Ishikawa (cell line): ENCODE measurements at regions not wholly inside any gene's neighbourhood (a gene's known extent, or its start where the extent isn't known, plus 50 kb on each side); places are given as distances from the start of the nearest gene placed in this dataset.

Experiments
- CEBPB ChIP-seq: IDR thresholded peaks from 2 replicates; pipeline ENCODE4 v1.6.1; 2012
- CREB1 ChIP-seq: IDR thresholded peaks from 2 replicates; pipeline ENCODE4 v1.6.1; 2012; ENCODE audit warnings: low read depth
- EGR1 ChIP-seq: IDR thresholded peaks from 2 replicates; pipeline ENCODE4 v1.6.1; 2012
- EP300 ChIP-seq: IDR thresholded peaks from 2 replicates; pipeline ENCODE4 v1.6.1; 2012; ENCODE audit warnings: borderline replicate concordance
- MAX ChIP-seq: IDR thresholded peaks from 2 replicates; pipeline ENCODE4 v1.6.1; 2012
- NFIC ChIP-seq: IDR thresholded peaks from 2 replicates; pipeline ENCODE4 v1.6.1; 2012
- RAD21 ChIP-seq: IDR thresholded peaks from 2 replicates; pipeline ENCODE4 v1.6.1; 2012; ENCODE audit warnings: low read depth
- REST ChIP-seq: IDR thresholded peaks from 2 replicates; pipeline ENCODE4 v1.6.1; 2012; ENCODE audit warnings: low read depth, mild to moderate bottlenecking
- TAF1 ChIP-seq: IDR thresholded peaks from 2 replicates; pipeline ENCODE4 v1.6.1; 2012; ENCODE audit warnings: low read depth, mild to moderate bottlenecking
- TCF12 ChIP-seq: IDR thresholded peaks from 2 replicates; pipeline ENCODE4 v1.6.1; 2012; ENCODE audit warnings: low read depth
- TEAD4 ChIP-seq: IDR thresholded peaks from 2 replicates; pipeline ENCODE4 v1.6.1; 2012
- USF1 ChIP-seq: IDR thresholded peaks from 2 replicates; pipeline ENCODE4 v1.6.1; 2012
- YY1 ChIP-seq: IDR thresholded peaks from 2 replicates; pipeline ENCODE4 v1.6.1; 2012; ENCODE audit warnings: low read depth
- ZBTB7A ChIP-seq: IDR thresholded peaks from 2 replicates; pipeline ENCODE4 v1.6.1; 2012; ENCODE audit warnings: low read depth

- TF ChIP-seq YY1, result no peak
- no peak for TF ChIP-seq TCF12
- TF ChIP-seq MAX, result no peak
- TF ChIP-seq RAD21, result no peak
- TF ChIP-seq CEBPB, result no peak
- TF ChIP-seq TEAD4, result no peak
- TF ChIP-seq EP300, result no peak
- TF ChIP-seq REST, result no peak
- TF ChIP-seq EGR1, result no peak
- TF ChIP-seq USF1, result no peak
- no peak for TF ChIP-seq CREB1
- no peak for TF ChIP-seq NFIC
- no peak for TF ChIP-seq TAF1
- no peak for TF ChIP-seq ZBTB7A
Observed at GRCh38 chr22:49006207-49007012, 821.3 kb downstream of the BRD1 start.
